NCI-H446 (cell line): ENCODE measurements at regions not wholly inside any gene's neighbourhood (a gene's known extent, or its start where the extent isn't known, plus 50 kb on each side); places are given as distances from the start of the nearest gene placed in this dataset.
A peak's percentile ranks its signal among the peaks of the same experiment; 100 is the strongest.

Source experiments
- DNase-seq, 2 experiments: peaks; one replicate each; lab custom pipeline; 2025; lab: John Stamatoyannopoulos, UW

DNA sequence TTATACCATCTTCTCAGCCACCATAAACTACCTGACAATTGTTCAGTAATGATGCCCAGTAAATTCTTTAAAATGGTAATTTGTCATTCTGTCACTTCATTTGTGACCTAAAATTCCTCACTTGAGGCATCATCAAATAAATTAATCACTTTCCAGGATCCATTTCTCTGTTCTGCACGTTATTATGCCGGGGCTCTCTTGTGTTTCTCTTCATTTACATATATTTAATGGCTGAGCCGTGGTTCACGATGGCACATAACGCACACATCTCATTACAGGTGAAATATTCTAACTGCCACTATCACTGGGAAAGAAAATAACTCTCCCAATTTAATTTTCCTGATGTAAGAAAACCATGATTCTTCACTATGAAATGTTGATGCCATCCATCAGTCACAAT lies 529.6 kb downstream of the NR4A2 start:
- DNase-seq = no peak

DNA sequence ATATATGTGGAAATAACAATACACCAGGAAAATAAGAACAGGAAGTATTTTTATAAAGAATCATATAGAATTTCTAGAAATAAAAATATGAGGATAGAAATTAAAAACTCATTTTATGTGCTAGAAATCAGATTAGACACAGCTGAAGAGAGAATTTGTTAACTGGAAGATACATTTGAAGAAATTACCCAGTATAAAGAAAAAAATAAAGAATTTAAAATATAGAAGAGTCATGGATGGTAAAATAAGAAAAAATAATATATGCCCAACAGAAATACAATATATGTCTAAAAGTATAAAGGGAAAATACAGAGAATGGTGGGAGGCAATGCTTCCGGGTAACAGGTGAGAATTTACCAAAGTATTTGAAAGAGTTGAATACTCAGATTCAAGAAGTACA lies 539.9 kb downstream of the NR4A2 start:
- no peak for DNase-seq

DNA sequence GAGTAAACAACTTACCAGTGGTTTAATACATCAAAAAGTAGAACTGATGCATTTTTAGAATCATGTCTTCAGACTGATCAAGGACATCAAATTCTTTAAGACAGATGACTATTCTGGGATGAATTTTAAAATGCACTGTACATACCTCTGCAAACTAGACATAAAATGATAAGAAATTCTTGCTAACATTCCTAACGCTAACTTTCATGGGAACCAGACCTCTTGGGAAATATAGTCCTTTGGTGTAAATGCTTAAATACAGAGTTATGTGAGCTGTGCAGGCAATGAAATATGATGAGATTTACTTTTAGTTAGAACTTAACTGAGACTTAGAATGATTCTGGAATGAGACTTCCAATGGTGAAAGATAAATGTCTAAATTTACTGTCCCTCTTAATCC lies 562.0 kb downstream of the NR4A2 start:
- DNase-seq = no peak

DNA sequence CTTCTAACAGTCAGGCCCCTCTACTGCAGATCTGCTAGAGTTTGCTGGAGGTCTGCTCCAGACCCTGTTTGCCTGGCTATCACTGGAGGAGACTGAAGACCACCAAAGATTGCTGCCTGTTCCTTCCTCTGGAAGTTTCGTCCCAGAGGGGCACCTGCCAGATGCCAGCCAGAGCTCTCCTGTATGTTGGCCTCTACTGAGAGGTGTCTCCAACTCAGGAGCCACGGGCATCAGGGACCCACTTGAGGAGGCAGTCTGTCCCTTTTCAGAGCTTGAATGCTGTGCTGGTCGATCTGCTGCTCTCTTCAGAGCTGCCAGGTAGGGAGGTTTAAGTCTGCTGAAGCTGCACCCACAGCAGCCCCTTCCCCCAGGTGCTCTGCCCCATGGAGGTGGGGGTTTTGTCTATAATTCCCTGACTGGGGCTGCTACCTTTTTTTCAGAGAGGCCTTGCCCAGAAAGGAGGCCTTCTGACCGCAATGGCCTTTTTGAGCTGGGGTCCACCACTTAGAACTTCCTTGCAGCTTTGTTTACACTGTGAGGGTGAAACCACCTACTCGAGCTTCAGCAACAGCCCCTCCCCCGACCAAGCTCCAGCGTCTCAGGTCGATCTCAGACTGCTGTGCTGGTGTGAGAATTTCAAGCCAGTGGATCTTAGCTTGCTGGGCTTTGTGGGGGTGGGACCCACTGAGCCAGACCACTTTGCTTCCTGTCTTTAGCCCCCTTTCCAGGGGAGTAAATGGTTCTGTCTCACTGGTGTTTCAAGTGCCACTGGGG lies 566.0 kb downstream of the NR4A2 start:
- DNase-seq = no peak

DNA sequence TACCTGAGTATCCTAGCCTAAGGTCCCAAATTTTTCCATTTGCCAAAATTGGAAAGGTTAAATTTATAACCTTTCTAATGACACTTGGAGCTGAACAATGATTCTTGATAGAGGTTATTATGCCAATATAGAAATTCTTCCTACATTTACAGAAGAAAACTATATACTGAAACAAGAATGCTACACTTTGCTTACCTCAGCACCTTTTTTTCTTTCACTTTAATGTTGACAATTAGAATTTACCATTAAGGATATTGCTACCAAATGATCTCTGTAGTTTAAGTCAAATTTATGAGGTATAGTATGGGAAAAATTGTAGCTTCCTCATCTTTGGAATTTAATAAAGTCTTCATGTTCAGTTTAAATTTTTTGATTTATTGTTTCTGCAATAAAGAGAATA lies 577.0 kb downstream of the NR4A2 start:
- DNase-seq = no peak

DNA sequence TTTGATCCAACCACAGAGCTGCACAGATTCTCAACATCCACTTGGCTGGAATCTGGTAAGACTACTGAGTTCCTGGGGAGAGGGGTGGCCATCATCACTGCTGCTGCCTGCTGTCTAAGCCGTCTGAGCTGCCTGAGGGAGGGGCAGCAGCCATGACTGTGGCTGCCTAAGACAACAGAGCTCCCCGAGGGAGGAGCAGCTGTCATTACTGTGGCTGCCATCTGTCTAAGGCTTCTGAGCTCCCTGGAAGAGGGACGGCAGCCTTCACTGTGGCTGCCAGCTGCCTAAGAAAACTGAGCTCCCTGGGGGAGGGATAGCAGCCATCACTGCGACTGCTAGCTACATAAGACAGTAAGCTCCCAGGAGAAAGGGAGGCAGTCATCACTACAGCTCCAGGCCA lies 584.4 kb downstream of the NR4A2 start:
- DNase-seq = peak; percentile 26 to 80

DNA sequence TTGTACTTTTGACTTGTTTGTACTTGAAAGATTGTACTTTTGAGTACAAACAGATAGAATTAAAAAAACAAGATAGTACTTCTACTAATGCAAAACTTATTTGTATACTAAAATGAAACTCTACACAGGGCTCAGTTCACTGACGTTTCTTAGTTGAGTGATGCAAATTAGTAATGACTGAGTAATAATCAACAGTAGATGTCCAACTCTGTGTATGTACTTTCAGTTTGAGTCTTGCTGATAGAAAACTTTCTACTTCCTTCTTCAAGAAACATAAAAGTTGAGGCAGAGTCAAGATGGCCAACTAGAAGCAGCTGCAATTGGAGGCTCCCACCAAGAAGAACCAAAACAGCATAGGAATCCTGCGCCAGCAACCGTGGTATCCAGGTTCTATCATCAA lies 585.0 kb downstream of the NR4A2 start:
- DNase-seq = no peak

DNA sequence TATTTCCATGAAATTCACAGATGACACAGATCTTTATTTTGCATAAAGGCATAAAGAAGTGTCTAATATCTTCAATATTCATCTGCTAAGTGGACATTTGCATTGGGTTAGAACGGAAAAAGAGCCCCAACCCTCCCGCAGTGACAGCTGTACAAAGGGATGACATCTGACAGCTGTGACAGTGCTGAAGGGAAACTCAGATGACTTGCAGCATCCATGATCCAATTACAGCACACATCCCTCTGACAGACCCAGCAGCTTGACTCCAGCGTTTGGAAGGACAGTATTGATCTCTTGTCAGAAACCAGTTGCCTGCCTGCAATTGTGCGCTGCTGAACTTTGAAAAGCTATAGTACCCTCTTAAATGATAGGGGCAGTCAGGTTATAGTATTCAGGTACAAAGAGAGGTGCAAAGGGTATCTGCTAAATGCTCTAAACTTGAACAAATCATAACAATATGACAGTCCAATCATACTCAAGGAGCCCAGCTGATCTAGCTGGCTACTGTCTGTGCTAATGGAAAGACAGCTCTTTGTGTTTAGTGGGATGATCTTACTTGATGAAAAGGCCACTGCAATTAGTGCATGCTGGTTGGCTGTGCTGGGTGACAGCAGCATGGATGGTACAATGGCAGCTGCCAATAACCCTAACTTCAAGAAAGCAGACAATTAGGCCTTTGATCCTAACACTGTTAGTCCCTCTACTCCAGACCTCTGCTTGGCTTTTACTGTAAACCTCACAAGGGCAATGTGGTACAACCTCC lies 599.2 kb downstream of the NR4A2 start:
- DNase-seq = peak in 1 of 2 experiments; percentile 9

DNA sequence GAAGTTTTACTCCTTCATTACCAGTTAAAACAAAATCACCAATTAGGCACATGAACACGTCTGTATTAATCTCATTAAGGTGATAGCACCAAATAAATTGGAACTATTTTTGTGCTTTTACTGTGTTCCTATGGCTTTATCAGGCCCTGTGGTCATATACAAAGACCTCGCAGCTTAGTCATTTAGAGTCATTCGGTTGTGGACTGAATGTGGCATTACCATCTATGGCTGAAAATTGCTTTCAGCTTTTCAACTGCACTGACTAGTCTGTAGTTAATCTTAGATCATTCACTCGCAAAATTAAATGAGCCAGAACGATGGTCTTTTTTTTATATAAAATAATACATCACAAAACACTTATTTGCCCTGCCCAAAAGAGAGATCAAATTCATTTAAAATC lies 601.7 kb downstream of the NR4A2 start:
- no peak for DNase-seq

DNA sequence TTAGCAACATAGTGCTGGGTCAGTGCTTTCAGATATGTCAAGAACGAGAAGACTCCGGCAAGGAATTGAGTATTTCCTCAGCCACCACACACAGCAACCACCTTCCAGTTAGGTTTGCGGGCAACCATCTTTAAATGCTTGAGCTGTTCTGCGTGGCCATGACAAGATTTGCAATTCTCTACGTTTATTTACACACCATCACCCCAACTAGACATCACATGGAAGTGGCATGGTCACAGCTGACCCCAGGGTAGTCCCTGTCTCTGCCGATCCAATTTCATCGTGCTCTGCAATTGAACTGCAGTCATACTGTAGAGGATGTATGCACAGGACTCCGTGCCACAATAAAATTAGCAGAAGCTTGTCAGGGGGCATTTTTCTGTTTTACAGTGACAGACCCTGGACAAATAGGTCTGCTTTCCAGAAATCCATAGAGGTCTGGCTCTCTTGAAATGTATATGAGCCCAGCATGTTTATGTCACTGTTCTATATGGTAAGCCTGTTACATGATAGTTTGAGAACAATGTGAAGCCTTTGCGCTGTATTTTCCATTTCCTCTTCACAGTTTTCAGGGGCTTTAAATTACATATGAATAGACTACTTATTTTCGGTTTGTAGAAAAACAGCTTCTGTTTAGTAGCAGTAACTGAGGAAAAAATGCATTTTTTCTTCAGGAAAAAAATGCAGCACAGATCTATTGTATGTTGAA lies 605.2 kb downstream of the NR4A2 start:
- no peak for DNase-seq

DNA sequence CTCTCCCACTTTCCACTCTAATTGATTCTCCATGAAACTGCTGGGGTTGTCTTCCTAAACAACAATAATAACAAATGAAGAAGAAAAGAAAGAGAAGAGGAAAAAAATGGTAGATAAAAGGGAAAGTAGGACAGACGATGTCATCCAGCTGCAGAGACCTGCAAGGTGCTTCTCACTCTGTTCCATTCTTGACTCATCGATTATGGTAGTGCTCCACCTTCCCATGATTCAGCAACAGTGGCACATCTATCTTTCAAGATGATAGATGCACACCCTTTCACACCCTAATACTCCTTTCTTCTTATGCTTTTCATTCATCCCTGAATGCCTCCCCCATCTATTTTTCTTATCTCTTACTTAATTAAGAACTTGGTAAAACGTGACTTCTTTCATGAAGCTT lies 610.2 kb downstream of the NR4A2 start:
- DNase-seq = no peak

DNA sequence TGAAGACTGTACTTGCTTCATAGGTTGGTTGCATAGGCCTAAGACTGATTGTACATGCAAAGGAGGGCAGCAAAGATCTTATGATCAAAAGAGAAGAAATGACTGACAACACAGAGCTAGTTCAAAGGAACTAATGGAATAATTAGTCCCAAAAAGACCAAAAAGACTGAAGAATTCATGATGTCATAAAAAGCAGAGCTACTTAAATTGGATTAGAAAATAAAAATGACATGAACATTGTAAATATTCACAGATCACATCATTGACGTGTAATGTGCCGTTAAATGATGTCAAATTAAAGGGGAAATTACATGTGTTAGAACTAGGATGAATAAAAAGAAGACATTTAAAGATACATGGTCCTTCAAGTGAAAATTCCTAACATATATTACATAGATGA lies 616.8 kb downstream of the NR4A2 start:
- DNase-seq = no peak

DNA sequence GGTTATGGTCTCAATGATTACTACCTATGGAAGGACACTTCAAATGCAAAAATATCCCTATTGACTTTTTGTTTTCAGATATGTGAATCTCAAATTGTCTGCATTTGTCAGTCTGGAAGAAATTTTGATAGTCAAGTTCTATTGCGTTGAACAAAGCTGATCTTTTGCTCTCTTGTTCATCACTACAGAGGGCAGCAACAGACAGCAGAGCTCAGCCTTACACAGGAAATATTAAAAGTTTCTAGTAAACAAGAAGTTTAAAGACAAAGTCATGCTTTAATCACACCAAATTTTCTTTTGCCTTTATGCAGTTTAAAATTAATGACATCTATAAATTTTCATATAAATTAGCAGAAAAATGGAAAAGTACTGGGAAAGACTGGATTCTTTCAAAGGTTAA lies 617.5 kb downstream of the NR4A2 start:
- DNase-seq = no peak

DNA sequence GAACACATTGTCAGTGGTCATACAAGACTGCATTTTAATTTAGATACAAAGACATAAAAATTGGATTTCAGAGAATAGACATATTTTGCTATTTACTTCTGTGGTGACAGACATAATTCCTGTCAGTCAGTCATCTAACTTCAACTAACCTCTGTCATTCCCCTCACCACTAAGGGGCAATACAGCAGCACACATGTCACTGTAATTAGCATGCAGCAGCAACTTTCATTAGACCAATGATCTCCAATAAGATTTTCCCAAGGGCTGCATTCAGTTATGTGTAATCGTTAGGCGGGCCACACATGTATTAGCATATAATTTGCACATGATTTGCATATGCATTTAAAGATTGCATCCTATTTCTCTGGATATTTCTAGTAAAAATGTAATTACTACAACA lies 624.5 kb downstream of the NR4A2 start:
- no peak for DNase-seq

DNA sequence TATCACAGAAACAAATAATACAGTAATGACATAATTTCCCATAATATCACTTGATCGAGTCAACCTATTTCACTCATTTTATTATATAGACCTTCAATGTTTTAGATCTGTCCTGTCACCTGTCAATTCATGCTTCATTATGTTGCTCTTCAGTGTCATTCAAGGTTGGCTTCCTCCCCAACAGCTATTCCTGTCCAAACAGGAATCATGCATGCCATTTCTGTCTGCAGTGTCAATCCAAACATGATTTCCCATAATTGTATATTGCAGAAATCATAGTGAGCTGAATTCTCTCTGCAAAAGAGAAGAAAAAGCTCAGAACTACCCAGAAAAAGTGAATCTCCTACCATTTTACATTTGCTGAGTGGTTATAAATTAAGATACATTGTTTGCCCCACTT lies 628.6 kb downstream of the NR4A2 start:
- no peak for DNase-seq

DNA sequence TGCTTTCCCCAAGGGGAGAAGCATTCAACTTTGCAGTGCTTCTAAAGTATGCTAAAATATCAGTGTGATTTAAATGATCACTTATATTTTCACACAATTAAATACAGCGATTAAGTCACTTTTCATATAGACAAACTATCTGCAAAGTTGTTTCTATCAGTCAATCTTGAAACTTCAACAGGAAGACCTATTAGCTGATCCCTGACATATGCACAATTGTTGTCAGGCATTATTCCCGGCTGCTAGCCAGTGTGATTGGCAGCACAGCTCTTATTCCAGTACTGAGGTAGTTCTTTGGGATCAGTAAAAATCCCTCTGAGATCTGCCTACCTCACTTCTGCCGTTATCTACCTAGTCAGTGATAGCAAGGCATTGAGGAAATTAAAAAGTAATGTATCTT lies 629.5 kb downstream of the NR4A2 start:
- DNase-seq = no peak

DNA sequence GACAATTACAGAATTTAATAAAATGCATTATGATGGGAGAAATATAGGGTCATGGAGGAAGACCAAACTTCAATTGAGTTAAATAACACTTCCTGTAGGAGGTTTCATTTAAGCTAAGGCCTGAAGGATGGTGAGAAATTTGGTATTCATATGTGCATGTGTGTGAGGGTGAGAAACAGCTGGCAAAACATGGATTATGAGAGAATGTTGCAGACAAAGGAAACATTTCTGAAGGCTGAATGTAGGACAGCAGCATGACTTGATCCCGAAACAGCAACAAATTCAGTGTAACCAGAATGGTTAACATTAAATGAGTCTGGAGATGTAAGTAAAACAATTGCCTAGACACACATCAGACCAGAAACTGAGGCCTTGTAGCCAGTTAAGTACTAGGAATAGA lies 630.8 kb downstream of the NR4A2 start:
- no peak for DNase-seq

DNA sequence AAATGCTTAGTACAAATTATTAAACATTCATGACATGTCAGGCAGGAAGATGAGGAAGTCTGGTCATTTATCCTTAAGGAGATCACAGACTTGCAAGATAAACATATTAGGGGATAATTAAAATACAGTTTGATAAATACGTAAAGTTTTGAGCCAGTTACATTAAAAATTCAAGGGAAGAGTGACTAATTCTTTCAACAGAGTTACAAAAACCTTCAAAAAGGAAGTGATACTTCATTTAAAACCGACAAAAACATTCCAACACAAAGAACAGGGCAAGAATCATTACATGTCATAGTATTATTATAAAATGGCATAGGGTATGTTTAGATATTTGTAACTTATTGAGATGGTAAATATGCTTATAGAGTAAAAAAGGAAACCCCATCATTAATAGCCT lies 636.0 kb downstream of the NR4A2 start:
- DNase-seq = no peak

DNA sequence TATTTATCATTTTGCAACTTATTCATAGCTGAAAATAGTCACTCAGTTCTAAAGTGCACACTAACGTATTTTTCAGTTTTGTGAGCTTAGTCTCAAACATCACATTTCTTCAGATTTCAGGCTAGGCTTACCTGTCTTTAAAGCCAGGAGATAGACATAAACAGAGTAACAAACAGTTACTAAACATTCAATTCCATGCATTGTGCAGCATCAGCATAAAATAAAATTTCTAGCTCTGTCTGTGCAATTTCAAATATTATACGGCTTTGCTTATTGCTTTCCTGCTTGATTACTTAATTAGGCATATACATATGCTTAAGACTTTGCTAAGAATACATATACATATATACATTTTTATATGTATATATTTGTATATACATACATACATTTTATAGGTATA lies 637.0 kb downstream of the NR4A2 start:
- DNase-seq = no peak

DNA sequence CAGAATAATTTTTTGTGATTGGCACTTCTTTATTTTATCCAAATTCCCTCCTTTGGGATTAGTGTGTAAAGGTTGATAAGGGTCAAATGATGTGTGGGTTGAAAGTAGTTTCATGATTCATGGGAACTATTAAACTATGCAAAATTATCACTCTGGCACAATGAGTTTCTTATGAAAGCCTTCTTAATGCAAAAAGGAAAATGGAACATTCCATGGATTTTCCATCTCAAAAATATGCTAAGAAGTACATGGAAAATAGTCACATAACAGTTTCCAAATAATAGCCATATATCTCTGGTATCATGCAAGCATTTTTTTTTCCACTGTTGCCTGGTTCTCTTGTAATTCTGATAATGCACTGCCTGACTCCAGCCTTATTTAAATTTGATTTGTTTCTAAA lies 639.7 kb downstream of the NR4A2 start:
- no peak for DNase-seq

DNA sequence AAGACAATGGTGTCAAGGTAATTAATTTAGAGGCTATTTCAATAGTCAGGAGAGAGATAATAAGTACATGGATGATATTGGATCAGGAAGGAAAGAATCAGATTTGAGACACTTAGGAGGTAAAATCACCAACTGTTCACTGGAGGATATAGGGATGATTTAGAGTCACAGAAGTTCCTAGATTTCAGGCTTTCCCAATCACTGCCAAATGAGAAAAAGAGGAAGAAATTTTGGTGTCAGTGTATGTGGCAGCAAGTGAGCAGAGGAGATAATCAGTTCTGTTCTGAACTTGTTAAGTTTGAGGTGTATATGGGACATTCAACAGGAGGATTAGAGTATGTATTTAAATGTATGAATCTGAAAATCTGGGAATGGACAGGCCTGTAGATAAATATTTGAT lies 640.4 kb downstream of the NR4A2 start:
- no peak for DNase-seq

DNA sequence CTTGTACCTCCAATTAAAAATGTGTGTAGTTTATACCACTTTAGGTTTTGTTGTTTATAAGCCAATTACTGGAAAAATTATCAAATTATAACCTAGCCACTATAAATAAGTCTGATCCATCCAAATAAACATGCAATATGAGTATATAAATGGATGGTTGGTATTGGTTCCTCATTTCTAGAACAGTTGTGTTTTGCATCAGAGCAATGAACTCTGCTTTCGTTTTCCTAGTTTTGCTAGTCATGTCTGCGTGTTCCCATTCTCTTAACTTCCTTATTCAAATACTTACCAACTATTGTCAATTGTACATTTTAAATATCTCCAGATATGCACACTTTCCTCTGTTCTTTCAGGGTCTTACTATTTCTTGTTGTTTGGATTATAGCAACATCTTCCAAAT lies 641.7 kb downstream of the NR4A2 start:
- no peak for DNase-seq

DNA sequence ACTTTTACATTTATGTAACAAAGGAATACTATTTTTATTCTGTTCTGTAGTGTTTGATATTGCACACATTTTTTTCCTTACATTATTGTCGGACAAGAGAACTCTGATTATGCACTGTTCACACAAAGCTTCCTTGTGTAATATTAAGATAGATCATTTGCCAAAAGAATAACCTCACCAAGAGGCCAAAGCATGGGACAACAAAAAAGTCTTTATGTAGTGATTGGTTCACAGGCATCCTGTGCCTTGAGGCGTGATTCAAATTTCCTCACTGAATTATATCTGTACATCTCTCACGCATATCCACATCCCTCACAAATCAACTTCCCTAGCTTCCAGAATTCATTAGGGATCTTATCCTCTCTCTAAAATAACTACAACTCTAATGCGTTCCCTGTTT lies 642.7 kb downstream of the NR4A2 start:
- DNase-seq = no peak
